GM19240 (cell line): ENCODE measurements at regions not wholly inside any gene's neighbourhood (a gene's known extent, or its start where the extent isn't known, plus 50 kb on each side); places are given as distances from the start of the nearest gene placed in this dataset.

Experiments
- DNase-seq: peaks from one replicate; pipeline ENCODE4 v3.0.0; 2011; ENCODE audit warnings: low spot score; ENCODE audit not compliant: insufficient read length

DNA sequence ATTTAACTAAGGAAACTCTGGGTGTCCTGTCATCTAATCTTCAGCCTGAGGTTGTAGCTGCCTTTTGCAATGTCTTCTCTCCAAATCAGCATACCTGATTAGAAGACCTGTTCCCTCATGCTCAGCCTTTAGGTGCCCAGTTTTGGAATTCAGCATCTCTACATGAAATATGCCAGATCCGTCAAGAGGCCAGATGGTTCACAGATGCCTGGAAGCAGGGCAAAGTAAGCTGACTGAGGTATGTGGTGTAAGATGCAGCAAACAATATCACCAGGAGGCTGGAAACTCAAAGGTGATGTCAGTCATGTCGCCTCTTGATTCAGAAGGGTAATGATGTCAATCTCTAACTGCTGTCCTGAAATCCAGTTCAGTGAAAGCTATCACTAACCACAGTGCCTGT, 324.4 kb downstream of the PRELID2 start:
- no peak for DNase-seq

DNA sequence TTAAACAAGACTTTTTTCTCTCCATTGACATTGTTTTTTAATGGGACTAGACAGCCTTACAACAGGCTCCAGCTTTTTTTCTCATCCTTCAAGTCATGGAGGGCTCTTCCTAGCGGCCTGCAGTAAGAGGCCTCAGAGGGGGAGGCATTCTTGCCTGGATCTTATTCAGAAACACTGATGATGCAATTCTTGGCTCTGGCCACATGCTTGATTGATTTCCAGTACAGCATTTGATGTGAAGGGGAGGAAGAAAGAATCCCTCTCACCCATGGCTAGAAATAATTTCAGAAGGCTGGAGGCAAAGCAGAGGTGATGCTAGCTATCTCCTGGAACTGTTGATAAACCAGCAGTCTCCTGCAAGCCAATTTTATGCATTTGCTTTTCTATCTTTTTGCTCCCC, 324.8 kb downstream of the PRELID2 start:
- DNase-seq, result no peak

DNA sequence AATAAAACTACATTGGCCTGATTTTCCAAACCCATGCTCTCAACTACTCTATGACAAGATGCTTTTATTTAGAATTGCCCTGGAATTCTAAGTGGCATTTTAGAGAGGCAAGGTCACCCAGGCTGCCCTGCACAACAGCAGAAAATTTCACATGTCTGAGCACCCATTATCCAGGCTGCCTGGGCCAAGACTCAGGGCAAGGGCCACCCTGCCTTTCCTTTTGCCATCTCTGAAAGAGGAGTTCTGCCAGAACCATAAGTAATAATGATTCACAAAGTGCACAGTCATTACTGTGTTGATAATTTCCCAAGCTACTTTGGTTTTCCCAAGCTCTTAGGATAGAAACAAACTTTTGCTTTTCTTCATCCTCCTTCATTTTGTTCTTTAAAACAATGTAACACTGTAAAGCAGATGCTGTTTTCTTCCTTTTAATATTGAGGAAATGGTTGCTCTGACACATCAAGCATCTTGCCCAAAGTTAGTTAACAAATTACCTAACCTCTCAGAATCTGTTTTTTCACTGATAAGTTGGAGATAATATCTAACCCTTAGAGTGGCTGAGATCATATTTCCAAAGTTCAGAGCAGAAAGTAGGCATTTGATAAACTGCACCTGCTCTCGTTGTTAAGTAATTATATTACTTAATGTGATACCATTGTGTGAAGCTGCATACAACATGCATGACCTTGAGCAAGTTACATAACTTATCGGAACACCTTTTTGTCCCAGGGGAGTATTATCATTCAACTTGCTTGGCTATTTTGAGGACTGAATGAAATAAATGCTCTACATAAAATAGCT, 325.6 kb downstream of the PRELID2 start:
- DNase-seq, result no peak

DNA sequence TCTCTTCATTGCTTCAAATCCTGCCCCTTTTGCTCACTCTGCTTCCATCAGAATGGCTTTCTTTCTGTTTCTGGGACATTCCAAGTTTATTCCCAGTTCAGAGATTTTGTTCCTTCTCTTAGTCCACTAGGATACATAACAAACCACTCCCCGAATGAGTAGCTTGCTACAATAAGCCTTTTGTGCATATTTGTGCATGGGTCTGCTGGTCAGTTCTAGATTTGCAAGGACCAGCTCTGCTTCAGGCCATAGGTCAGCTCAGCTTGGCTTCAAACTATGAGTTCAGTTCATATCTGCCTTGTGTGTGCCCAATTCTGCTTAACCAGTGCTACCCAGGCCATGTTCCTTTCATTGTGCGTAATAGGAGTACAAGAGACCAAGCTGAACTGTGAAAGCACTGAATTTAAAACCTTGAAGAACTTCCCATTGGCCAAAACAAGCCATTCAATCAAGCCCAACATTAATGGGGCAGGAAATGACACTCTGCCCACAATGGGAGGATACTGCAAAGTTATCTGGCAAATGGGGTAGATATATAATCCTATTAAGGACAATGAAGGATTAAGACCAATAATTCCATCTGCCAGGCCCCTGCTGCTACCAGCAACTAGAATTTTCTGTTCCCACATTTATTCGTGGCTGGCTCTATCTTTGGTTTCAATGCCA, 328.8 kb downstream of the PRELID2 start:
- no peak for DNase-seq

DNA sequence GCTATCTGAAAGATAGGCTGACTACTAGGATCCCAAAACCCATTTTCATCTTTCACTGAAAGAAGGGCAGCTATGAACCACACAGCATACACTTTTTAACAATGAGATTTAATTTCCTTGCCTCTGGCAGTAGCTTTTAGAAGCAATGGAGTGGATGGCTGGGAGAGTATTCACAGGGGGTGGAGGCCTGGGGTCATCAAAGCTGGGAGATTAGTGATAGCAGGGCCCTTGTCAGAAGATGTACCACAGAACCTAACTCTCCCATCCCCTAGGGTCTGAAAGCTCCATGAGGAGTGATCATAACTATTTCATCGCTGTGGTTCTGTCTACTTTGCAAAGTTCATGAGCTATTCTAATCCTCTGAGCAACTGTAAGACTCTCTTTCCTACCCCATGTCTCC, 332.2 kb downstream of the PRELID2 start:
- no peak for DNase-seq

DNA sequence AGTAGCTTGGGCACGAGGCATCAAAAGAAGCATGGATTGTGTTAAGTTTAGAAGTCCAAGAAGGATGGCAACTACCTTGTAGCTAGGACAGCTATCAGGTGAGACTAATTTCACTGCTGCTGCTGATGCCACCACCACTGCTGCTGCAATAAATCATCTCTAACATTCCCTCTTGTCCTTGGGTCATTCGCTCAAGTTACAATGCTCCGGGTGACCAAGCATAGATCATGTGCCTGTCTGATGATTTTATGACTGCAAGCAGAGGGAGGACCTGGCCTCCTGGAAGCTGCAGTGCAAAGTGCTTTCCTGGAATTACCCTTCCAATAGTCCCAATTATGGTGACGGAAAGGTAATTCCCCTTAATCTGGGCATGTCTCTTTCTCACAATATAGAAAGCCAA, 334.4 kb downstream of the PRELID2 start:
- no peak for DNase-seq

DNA sequence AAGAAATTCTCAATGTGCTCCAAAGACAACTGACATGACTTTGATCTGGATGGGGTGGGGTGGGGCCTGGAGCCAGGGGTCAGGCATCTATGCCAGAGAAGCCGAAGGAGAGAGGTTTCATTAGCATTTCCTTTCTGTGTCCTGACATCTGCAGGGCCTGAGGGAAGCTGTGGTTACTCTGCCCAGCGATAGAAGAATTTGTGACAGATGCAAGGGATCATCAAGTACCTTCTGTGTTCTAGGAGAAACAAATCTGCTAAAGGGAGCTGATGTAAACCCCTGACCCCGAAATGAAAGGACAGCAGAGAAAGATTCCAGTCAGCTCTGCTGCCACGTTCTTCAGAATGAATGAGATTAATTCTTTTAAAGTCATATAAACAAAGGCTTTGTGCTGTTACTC, 335.7 kb downstream of the PRELID2 start:
- DNase-seq, result no peak

DNA sequence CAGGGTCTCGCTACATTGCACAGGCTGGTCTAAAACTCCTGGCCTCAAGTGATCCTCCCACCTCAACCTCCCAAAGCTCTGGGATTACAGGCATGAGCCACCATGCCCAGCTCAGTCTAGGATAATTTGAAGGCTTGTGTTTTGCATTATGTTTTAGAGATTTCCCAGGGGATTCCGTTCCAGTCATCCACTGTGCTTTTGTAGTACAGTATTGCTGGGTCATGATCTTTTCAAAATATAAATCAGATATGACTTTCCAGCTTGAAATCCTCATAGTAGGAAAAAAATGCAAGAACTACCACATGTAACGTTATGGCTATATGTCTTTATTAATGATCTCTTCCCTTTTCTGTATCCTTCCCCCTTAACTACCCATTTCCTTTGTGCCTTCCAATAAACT, 338.1 kb downstream of the PRELID2 start:
- DNase-seq, result no peak

DNA sequence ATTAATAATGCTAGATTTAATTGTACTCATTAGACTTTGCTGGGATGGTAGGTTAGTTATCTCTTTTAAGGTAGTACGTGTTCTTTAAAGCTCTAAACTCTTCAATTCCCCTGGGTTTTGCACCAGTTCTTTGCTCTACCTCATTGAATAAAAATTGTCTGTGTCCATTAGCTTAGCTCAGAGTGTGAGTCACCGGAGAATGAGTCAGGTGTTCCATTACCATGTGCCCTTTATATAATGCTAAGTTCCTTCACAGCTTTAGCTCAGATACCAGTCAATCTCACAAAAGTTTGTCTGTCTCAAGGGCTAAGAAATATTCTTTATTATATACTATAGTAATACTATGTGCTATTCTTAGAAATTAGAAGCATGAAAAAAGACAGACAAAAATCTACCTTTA, 339.4 kb downstream of the PRELID2 start:
- no peak for DNase-seq

DNA sequence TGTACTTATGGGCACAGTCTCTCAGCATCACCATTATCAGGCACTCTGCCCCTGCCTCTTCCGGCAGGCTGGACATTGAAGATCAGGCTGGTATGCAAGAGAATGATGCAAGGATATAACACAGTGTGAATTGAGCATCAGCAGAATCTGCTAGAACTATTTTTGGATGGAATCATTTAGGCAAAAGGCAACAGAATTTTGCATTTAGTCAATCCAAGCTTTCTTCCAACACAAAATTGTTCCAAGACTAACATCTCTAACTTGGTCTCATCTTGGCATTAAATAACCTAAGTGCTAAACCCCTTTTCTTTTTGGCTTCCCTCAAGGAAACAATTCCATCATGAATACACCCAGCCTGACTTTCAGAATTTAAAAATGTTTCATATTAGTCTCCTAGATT, 339.9 kb downstream of the PRELID2 start:
- no peak for DNase-seq

DNA sequence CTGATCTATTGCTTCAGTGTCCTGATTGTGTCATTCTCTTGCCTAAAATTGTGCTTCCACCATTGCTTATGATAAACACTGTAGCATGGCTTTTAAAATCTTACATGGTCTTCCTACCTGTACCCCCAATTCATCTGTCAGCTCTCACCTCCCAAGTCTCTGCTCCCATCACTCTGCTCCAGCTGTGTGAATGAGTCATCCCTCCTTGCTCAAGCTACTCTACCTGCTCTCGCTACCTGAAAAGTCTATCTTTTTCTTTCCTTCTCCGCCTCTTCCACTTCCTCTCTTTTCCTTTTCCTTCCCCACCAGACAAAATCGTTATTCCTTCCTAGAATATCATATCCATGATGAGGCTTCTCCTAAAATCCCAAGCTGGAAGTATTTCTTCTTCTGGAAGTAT, 341.7 kb downstream of the PRELID2 start:
- DNase-seq, result no peak

DNA sequence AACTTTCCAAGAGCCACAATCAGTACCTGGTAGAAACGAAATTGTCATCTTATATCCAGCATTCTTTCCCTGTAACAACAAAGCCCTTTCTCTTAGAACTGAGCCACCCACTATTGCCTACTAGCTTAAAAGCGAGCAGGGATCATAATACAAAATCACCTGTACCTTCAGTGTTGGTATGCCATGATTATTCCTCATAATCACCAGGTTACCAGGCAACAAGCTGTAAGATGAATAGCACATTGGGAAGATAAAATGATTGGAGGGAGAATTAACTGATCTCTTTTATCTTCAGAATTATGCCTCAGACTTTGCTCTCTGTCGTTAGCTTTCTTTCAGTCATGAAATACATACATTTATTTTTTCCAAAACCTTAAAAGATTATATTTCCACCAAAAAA, 345.6 kb downstream of the PRELID2 start:
- DNase-seq, result no peak

DNA sequence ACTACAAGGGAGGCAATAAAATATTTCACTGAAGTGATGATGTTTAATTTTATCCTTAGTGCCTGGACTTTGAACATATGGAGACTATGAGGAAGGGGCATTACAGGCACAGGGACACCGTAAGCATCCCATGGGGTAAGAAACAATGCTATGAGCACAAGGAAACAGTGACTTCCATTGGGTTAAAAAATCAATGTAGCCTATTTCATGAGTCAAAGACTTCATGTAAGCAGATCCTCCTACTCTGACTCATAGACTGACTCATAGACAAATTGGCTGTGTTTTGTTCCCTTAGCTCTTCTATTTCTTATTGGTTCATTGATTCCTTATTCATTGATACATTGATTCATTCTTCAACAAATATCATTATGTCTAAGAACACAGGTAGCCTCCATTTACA, 351.0 kb downstream of the PRELID2 start:
- no peak for DNase-seq

DNA sequence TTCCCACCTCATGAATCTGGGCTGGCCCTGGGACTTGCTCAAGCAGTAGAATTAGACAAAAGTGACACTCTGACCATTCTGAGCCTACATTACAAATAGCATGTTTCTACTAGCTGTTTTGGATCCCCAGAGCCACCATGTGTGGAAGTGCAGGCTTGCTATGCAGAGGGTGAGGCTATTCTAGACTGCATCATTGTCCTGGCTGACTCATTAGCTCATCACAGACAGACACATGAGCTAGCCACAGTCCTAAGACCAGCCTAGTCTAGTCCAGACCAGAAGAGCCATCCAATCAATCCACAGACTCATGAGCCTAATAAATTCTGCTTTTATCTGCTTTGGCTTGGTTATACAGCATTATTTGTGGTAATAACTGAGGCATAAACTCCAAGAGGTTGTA, 351.9 kb downstream of the PRELID2 start:
- DNase-seq, result no peak

DNA sequence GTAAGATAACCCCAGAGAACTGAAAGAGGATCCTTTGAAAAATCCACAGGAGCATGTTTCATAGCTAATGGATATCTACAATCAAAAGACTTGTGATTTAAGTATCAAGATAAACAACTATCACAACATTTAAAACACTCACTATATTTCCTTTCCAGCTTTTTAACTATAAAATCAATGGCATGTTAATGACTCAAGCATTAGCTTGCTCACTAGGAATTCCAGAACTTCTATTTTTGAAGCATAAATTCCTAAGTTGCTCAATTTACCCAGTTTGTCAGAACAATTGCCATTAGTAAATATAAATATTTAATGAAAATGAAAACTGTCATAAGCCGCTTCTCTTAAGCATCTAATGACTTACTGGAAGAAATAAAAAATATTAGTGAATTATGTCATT, 355.3 kb downstream of the PRELID2 start:
- DNase-seq, result no peak

DNA sequence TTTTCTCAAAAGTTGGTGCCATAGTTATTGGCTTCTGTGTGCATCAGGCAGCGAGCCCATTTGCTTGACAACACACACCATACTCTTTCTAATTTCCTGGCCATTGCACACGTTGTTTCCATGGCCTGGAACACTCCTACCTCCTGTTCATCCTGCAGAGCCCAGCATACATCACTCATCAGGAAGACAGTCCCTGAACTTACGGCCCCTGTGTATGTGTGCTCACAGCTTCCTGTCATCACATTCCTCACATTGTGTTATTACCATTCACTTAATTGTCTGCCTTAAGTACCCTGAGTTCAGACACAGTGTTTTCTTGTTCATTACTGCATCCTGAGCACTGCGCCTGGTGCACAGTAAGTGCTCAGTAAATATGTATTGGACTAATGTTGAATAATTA, 355.9 kb downstream of the PRELID2 start:
- DNase-seq, result no peak

DNA sequence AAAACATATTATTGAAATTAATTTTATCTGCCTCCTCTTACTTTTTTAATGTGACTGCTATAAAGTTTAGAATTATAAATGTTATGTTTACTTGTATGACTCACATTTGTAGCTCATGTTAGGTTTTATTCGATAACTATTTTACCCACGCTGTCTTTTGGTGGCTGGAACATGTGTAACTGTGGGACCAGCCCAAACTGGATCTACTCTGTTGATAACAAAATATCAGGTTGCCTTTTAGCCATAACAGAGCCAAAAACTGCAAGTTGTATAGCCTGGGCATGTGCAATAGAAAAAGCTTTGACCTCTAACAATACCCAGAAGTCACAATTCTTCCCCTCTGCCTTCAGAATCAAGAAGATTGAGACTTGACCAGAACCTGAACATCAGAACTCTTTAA, 356.5 kb downstream of the PRELID2 start:
- no peak for DNase-seq

DNA sequence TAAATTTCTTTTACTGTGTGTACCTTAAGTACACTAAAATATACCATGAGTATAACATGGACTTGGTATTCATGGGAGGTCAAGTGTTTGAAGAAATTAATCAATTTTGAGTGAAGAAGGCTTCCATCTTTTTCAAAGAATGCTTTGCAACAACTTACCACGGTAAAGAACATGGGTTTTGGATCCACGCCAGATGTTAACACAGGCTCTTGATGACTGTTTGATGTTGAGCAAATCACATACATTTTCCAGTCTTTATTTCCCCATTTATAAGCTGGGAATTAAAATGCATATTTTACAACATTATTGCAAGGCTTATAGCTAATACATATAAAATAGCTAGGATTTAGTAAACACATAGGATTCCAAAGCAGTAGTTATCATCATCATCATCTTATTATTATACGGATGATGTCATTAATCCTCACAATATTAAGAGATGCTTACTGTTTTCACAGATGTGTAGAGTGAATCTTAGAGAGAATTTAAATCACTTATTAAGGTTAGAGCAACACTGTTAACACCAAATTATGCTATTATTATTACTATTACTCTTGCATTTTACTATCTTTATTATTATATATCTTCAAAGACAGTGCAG, 362.0 kb downstream of the PRELID2 start:
- no peak for DNase-seq

DNA sequence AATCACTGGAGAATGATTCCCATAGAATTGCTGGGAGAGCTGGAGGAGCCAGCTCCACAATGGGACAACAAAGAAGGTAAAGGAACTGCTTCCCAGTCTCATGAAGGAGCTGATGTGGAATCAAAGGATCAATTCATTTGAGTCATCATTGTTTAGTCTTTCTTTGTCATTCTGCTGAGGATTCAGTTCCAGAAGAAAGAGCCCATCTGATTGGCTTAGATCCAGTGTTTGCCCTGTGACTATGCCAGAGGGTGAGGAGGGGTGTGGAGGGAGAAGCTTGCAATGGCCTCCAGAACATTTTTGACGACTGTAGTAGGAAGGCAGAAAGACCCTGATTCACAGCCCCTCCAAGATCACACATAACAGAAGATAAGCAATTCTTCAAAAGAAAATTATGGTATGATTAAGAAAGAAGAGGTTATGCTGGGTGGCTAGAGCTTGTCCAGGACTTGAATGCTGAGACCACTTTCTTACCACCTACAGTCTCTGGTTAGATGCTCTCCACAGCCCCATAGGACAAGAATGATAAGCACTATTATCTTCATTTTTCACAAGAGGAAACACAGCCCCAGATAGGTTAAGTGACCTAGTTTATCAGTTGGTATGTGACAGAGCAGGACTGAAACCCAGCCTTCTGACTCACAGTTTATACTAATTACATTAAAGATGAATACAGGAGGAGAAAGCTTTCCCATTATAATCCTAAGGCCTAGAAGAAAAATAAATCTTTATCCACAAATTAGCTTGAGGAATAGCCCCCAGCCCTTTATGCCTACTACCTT, 363.1 kb downstream of the PRELID2 start:
- no peak for DNase-seq

DNA sequence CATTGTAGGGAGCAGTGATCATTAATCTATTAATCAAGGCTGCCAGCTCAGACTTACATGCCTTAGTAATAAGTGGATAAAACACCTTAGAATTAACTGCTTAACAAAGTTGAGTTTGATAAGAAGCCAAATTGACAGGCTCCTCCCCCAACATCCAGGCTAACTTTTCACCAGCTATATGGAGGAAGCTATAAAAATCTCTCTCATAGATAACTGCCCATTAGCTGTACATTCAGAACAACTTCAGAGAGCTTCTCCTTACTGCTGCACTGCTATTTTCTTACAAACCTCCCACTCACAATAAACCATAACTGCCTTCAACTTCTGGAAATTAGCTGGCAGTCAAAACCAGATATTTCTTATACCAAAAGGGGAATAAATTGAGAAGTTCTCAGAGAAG, 364.1 kb downstream of the PRELID2 start:
- no peak for DNase-seq

DNA sequence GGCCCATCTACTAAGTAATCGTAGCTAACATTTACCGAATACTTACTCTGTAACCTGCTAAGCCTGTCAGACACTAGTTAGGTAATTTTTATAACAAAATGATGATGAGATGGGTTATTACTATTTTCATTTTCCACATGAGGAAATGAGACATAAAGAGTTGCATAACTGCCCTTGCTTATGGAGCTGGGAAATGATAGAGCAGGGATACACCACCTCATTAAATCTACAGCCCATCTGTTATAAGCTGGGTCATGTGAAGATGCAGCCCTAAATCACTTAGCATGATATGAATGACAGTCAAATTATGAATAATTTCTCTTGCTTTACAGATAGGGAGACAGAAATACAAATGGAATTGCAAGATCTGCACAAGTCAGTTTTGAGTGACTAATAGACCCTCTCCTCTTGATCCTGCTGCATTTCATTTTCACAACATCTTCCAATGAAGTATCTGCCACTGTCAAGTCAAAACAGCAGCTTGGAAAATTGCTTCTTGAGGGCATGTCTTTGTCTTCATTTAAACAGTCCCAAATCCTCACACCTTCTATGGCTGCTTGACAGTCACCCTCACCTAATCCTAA, 364.7 kb downstream of the PRELID2 start:
- DNase-seq, result no peak

DNA sequence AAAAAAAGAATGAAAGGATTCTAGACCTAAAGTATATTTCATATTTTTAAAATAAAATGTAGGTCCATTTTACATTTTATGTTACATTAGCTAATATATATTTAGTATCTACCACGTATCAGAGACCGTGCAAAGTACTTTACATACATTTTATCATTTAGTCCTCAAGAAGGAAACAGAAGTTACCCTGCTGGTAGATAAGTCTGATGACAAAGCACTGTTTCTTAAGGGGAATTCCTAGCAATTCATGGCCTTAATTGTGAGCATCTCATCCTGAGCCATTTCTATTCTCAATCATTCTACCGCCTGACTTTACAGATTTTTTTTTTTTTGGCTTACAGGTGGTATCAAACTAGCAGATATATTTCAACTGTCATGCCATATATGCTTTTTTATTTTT, 367.7 kb downstream of the PRELID2 start:
- DNase-seq, result no peak
